Ascending aorta (tissue), 2 donors: ENCODE measurements at regions not wholly inside any gene's neighbourhood (a gene's known extent, or its start where the extent isn't known, plus 50 kb on each side); places are given as distances from the start of the nearest gene placed in this dataset.

Experiments
- DNase-seq, 2 donors: peaks; one replicate each; pipeline ENCODE4 v3.0.0-alpha.2; 2019; ENCODE audit warnings: low spot score in 2 of 2
- H3K27ac ChIP-seq, 2 donors: fragments of 200-600 bp; sonication (generic); one replicate each; pipeline ENCODE4 v1.5.1; 2016 to 2017; ENCODE audit warnings: mild to moderate bottlenecking in 1 of 2
- H3K27me3 ChIP-seq: fragments of 200-600 bp; sonication (generic); one replicate; pipeline ENCODE4 v1.5.1; 2017
- H3K36me3 ChIP-seq, 2 donors: fragments of 200-600 bp; sonication (generic); one replicate each; pipeline ENCODE4 v1.5.1; 2016
- H3K4me1 ChIP-seq, 2 donors: fragments of 200-600 bp; sonication (generic); one replicate each; pipeline ENCODE4 v1.5.1; 2016 to 2017; ENCODE audit warnings: mild to moderate bottlenecking in 1 of 2
- H3K4me3 ChIP-seq, 2 donors: fragments of 200-600 bp; sonication (generic); one replicate each; pipeline ENCODE4 v1.5.1; 2016 to 2017; ENCODE audit warnings: mild to moderate bottlenecking in 1 of 2
- H3K9me3 ChIP-seq, 2 donors: fragments of 200-600 bp; sonication (generic); one replicate each; pipeline ENCODE4 v1.5.1; 2016
- intact Hi-C: fragments of 100-400 bp; cut with DNase I; formaldehyde crosslinking; loops from one replicate; pipeline ENCODE4 v1.15.1; 2023
- TF ChIP-seq, protein P1 (sequence below), 3 experiments: fragments of 200-600 bp in 2 of 3; fragments of 450-650 bp in 1 of 3; sonication (generic) in 2 of 3; IDR thresholded peaks; one replicate each; pipeline ENCODE4 v1.5.1; 2016 to 2019; ENCODE audit warnings: antibody characterized with exemption in 3 of 3, mild to moderate bottlenecking in 1 of 3, moderate library complexity in 1 of 3

GRCh38 chr12:88408823-88409222 is 171.4 kb downstream of the KITLG start:
- no peaks in the 10 kb centered on the region for H3K9me3 ChIP-seq
- intact Hi-C loops: no loop called here
- TF ChIP-seq, protein P1, sequence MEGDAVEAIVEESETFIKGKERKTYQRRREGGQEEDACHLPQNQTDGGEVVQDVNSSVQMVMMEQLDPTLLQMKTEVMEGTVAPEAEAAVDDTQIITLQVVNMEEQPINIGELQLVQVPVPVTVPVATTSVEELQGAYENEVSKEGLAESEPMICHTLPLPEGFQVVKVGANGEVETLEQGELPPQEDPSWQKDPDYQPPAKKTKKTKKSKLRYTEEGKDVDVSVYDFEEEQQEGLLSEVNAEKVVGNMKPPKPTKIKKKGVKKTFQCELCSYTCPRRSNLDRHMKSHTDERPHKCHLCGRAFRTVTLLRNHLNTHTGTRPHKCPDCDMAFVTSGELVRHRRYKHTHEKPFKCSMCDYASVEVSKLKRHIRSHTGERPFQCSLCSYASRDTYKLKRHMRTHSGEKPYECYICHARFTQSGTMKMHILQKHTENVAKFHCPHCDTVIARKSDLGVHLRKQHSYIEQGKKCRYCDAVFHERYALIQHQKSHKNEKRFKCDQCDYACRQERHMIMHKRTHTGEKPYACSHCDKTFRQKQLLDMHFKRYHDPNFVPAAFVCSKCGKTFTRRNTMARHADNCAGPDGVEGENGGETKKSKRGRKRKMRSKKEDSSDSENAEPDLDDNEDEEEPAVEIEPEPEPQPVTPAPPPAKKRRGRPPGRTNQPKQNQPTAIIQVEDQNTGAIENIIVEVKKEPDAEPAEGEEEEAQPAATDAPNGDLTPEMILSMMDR (IDR thresholded peaks at IDR 0.05): no peak
- no peaks in the 10 kb centered on the region for H3K27me3 ChIP-seq
- H3K4me3 ChIP-seq: no peak overlapping the region
- H3K36me3 ChIP-seq: no peaks in the 10 kb centered on the region
- no peak overlapping the region for H3K27ac ChIP-seq
- no peak for DNase-seq
- no peaks in the 10 kb centered on the region for H3K4me1 ChIP-seq

- DNase-seq: no peak
- TF ChIP-seq, protein P1 (IDR thresholded peaks at IDR 0.05): no peak
- intact Hi-C loops: no loop called here
- Histone ChIP-seq H3K4me3 (no peak overlapping the region), H3K36me3 (no peaks in the 10 kb centered on the region), H3K4me1 (no peaks in the 10 kb centered on the region), H3K27me3 (no peaks in the 10 kb centered on the region), H3K9me3 (no peaks in the 10 kb centered on the region), H3K27ac (no peak overlapping the region)
Measured at GRCh38 chr12:88409257-88409656, 171.0 kb downstream of the KITLG start.

DNA sequence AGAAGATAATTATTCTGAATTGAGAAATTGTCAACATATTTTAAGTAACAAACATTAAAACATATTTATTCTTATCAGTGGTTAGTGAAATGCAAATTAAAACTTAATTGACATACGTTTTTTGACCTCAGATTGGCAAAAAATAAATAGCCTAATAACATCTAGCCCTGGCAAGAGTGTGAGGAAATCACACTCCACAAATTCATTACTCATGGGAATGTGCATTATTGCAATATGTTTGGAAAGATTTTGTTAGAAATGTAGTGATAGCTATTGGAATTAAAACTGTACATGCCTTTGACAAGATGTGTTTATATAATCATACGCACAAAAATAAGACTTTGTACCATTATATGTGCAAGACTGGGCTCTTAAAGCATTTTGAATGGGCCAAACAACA is 168.6 kb downstream of the KITLG start:
- Histone ChIP-seq H3K4me3 (no peak overlapping the region), H3K36me3 (no peaks in the 10 kb centered on the region), H3K27ac (no peak overlapping the region), H3K9me3 (no peaks in the 10 kb centered on the region), H3K27me3 (no peaks in the 10 kb centered on the region), H3K4me1 (no peaks in the 10 kb centered on the region)
- DNase-seq: no peak
- intact Hi-C loops: no loop called here
- TF ChIP-seq, protein P1 (IDR thresholded peaks at IDR 0.05): no peak

DNA sequence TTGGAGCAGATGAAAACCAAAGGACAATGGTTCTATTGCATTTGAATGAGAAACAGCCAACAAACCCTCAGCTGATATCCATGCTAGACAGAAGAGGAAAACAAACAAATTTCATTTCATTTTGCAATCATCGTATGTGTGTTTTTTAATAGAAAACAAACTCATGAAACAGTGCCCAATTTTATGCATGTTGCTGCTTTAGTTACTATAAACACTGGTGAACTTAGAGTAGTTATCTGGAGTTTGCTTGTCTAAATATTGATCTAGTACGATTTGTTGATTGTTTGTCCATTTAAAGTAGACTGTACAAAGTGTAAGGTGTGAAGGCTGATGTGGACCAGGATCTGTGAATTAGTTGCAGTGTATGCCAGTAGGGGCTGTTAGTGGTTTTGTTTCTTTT is 166.6 kb downstream of the KITLG start:
- Histone ChIP-seq H3K4me3 (no peak overlapping the region), H3K4me1 (no peaks in the 10 kb centered on the region), H3K9me3 (no peaks in the 10 kb centered on the region), H3K36me3 (no peaks in the 10 kb centered on the region), H3K27ac (no peak overlapping the region), H3K27me3 (no peaks in the 10 kb centered on the region)
- intact Hi-C loops: no loop called here
- TF ChIP-seq, protein P1 (IDR thresholded peaks at IDR 0.05): no peak
- no peak for DNase-seq

DNA sequence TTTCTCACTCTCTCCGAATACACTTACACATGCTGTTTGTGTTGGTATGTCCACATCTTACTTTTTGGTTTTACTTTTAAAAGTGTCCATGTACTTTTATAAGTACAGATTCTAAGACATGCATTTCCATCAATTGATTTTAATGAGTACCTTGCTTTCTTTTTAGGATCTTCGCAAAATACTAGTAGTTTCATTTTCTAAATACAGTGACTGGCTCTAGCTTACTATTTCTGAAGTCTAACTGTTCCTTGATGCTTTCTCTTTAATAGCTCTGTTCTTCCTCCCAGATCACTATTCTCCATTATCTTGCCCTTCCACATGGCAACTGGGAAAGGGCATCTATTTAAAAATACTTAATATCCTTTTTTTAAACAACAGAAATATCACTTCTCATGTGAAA is 164.1 kb downstream of the KITLG start:
- intact Hi-C loops: no loop called here
- no peak for DNase-seq
- TF ChIP-seq, protein P1 (IDR thresholded peaks at IDR 0.05): no peak
- Histone ChIP-seq H3K27me3 (no peaks in the 10 kb centered on the region), H3K27ac (no peak overlapping the region), H3K4me1 (no peaks in the 10 kb centered on the region), H3K9me3 (no peaks in the 10 kb centered on the region), H3K36me3 (no peaks in the 10 kb centered on the region), H3K4me3 (peak overlapping the region in 1 of 2 donors; percentile 1)

DNA sequence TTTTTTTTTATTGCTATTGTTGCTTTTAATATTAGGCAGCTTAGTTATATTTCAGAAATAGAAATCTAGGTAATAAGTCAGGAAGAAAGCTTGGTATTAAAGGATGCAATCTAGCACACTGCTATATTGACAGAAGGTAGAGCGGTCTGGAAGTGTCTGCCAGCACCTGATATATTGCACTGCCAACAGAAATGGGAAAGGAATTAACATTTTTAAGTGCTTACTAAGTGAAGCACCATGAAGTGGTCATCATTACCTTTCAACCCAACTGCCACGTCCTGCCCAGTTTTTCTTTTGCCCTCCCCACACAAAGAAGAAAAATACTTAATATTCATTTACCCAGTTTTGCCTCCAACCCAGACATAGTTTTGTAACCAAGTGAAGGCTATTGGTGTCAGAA is 163.5 kb downstream of the KITLG start:
- no peak for DNase-seq
- TF ChIP-seq, protein P1 (IDR thresholded peaks at IDR 0.05): no peak
- no peak overlapping the region for H3K4me3 ChIP-seq

More for the DNA sequence above, 163.5 kb downstream of the KITLG start:
- intact Hi-C loops: no loop called here
- Histone ChIP-seq H3K36me3 (no peaks in the 10 kb centered on the region), H3K27me3 (no peaks in the 10 kb centered on the region), H3K9me3 (no peaks in the 10 kb centered on the region), H3K27ac (no peak overlapping the region), H3K4me1 (no peaks in the 10 kb centered on the region)
